Naive thymus-derived CD4-positive, alpha-beta T cell (primary cell): ENCODE measurements at regions not wholly inside any gene's neighbourhood (a gene's known extent, or its start where the extent isn't known, plus 50 kb on each side); places are given as distances from the start of the nearest gene placed in this dataset.

Source experiments
- ATAC-seq: fragments of 150-1000 bp; cut with Tn5 transposase; 2 replicates; pipeline ENCODE4 v1.10.0; 2021; ENCODE audit warnings: mild to moderate bottlenecking, moderate library complexity
- CTCF ChIA-PET: fragments of 350-600 bp; sonication (Branson Sonifier 250); formaldehyde crosslinking; loops from one replicate; lab custom pipeline; 2021; ENCODE audit warnings: antibody characterized with exemption; lab: Charles Lee
- POLR2A ChIA-PET: fragments of 350-600 bp; sonication (Branson Sonifier 250); formaldehyde crosslinking; loops from one replicate; lab custom pipeline; 2021; ENCODE audit warnings: antibody characterized with exemption, inconsistent platforms; lab: Charles Lee
- DNase-seq, 9 donors: peaks; one replicate each; pipeline versions ENCODE4 v3.0.0 to v3.0.0-alpha.2; 2020 to 2022; ENCODE audit warnings: mixed read lengths in 1 of 9
- H3K27ac ChIP-seq: one replicate; pipeline ENCODE4 v1.7.0; 2013; ENCODE audit warnings: mild to moderate bottlenecking, low read depth, low read length, moderate library complexity
- H3K27me3 ChIP-seq, 2 donors: one replicate each; pipeline ENCODE4 v1.7.0; 2013; ENCODE audit warnings: low read length in 2 of 2, mild to moderate bottlenecking in 2 of 2, moderate library complexity in 2 of 2; ENCODE audit not compliant: control insufficient read depth in 2 of 2, insufficient read depth in 2 of 2
- H3K36me3 ChIP-seq, 3 experiments: 1 replicate in 2 of 3; 2 replicates in 1 of 3; pipeline ENCODE4 v1.7.0; 2013; ENCODE audit warnings: low read length in 3 of 3, mild to moderate bottlenecking in 3 of 3, moderate library complexity in 1 of 3; ENCODE audit not compliant: insufficient read depth in 3 of 3, control insufficient read depth in 2 of 3
- H3K4me1 ChIP-seq, 2 donors: one replicate each; pipeline ENCODE4 v1.7.0; 2013; ENCODE audit warnings: low read length in 2 of 2, mild to moderate bottlenecking in 2 of 2, moderate library complexity in 1 of 2; ENCODE audit not compliant: control insufficient read depth in 2 of 2, insufficient read depth in 2 of 2
- H3K4me3 ChIP-seq: 2 replicates; pipeline ENCODE4 v1.7.0; 2013; ENCODE audit warnings: mild to moderate bottlenecking, low read length
- H3K9me3 ChIP-seq, 3 experiments: 1 replicate in 2 of 3; 2 replicates in 1 of 3; pipeline ENCODE4 v1.7.0; 2013; ENCODE audit warnings: low read length in 3 of 3; ENCODE audit not compliant: control insufficient read depth in 2 of 3
- H3K27ac Mint-ChIP-seq, 9 donors: one replicate each; pipeline ENCODE4 v1.8.0; 2020 to 2022; ENCODE audit warnings: mixed read lengths in 9 of 9, mild to moderate bottlenecking in 8 of 9, moderate library complexity in 5 of 9, inconsistent platforms in 2 of 9
- H3K27me3 Mint-ChIP-seq, 5 donors: one replicate each; pipeline ENCODE4 v1.8.0; 2021 to 2022; ENCODE audit warnings: mixed read lengths in 5 of 5, mild to moderate bottlenecking in 1 of 5
- H3K36me3 Mint-ChIP-seq, 5 donors: one replicate each; pipeline ENCODE4 v1.8.0; 2020 to 2022; ENCODE audit warnings: mixed read lengths in 5 of 5, mild to moderate bottlenecking in 3 of 5, inconsistent platforms in 1 of 5
- H3K4me1 Mint-ChIP-seq, 7 donors: one replicate each; pipeline ENCODE4 v1.8.0; 2020 to 2022; ENCODE audit warnings: mixed read lengths in 7 of 7, mild to moderate bottlenecking in 3 of 7, inconsistent platforms in 1 of 7
- H3K4me3 Mint-ChIP-seq, 10 donors: one replicate each; pipeline ENCODE4 v1.8.0; 2020 to 2022; ENCODE audit warnings: mild to moderate bottlenecking in 10 of 10, mixed read lengths in 10 of 10, moderate library complexity in 6 of 10, inconsistent platforms in 2 of 10
- H3K9me3 Mint-ChIP-seq, 11 donors: one replicate each; pipeline ENCODE4 v1.8.0; 2020 to 2022; ENCODE audit warnings: mixed read lengths in 11 of 11, mild to moderate bottlenecking in 4 of 11, inconsistent platforms in 1 of 11, moderate library complexity in 1 of 11
- intact Hi-C, 2 donors: fragments of 100-400 bp; cut with micrococcal nuclease; formaldehyde crosslinking; loops; one replicate each; pipeline ENCODE4 v1.15.1; 2023

DNA sequence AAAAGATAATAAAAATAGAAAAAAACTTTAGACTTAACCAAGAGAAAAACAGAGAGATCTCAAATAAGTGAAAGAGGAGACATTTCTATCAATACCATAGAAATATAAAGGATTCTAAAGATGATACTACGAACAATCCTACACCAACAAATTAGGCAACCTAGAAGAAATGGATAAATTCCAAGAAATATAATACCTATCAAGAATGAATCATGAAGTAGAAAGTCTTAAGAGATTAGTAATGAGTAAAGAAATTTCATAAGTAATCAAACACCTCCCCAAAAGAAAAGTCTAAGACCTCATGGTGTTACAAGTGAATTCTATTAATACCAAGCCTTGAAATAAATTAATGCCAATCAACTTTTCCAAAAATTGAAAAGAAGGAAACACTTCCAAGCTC, 1584.5 kb upstream of the MIR17HG start:
- Histone ChIP-seq H3K27me3 (no peaks in the 10 kb centered on the region), H3K27ac (no peak overlapping the region), H3K36me3 (no peaks in the 10 kb centered on the region), H3K9me3 (no peaks in the 10 kb centered on the region), H3K4me1 (no peaks in the 10 kb centered on the region), H3K4me3 (no peak overlapping the region)
- CTCF ChIA-PET = no interaction called here
- POLR2A ChIA-PET = no interaction called here
- no peaks in the 10 kb centered on the region for H3K27me3 Mint-ChIP-seq
- H3K4me3 Mint-ChIP-seq = no peak overlapping the region
- no peaks in the 10 kb centered on the region for H3K4me1 Mint-ChIP-seq
- DNase-seq = no peak
- H3K36me3 Mint-ChIP-seq = no peaks in the 10 kb centered on the region
- intact Hi-C loops = no loop called here
- H3K27ac Mint-ChIP-seq = no peak overlapping the region
- peaks cover 0 to 10% (median 3%) of the 10 kb centered on the region in 11 donors for H3K9me3 Mint-ChIP-seq
- ATAC-seq = no peak

DNA sequence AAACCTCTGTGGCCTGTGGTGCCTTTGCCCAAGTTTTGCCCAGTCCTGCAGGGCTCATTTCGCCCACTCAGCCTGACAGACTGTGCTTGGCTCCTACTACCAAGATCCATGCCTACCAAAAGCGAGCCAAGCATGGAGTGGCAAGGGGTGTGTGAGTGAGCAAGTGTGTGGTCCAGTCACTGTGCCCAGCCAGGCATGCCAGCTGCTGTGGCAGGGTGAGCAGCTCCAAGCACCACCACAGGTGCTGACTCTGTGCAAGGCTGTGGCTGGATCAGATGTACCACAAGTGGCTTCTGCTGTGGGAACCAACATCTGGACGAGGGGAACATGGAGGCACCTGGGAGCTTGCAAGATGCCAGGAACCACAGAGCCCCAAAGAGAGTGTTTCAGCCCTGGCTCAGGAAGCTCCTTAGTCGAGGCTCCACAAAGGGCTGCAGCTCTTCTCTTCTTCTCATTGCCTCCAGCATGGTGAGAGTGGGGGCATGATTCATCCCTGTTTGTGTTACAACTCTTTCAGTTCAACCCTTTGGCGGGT, 1564.2 kb upstream of the MIR17HG start:
- DNase-seq (no peak), ATAC-seq (no peak)
- Mint-ChIP-seq H3K27ac (no peak overlapping the region), H3K9me3 (peaks cover 0 to 9% (median 4%) of the 10 kb centered on the region in 11 donors), H3K27me3 (no peaks in the 10 kb centered on the region), H3K4me1 (peaks cover 0 to 1% (median 0%) of the 10 kb centered on the region in 7 donors), H3K4me3 (no peak overlapping the region), H3K36me3 (no peaks in the 10 kb centered on the region)
- Histone ChIP-seq H3K9me3 (peaks cover 0 to 4% (median 0%) of the 10 kb centered on the region in 3 experiments), H3K4me1 (no peaks in the 10 kb centered on the region), H3K27ac (no peak overlapping the region), H3K4me3 (no peak overlapping the region), H3K27me3 (no peaks in the 10 kb centered on the region), H3K36me3 (no peaks in the 10 kb centered on the region)
- intact Hi-C loops = no loop called here
- POLR2A ChIA-PET = interaction anchor here (0.5 kb wide), 1 partner anchor 550 kb away, joined by 3 read pairs; no protein-coding TSS in a partner anchor
- CTCF ChIA-PET = no interaction called here

DNA sequence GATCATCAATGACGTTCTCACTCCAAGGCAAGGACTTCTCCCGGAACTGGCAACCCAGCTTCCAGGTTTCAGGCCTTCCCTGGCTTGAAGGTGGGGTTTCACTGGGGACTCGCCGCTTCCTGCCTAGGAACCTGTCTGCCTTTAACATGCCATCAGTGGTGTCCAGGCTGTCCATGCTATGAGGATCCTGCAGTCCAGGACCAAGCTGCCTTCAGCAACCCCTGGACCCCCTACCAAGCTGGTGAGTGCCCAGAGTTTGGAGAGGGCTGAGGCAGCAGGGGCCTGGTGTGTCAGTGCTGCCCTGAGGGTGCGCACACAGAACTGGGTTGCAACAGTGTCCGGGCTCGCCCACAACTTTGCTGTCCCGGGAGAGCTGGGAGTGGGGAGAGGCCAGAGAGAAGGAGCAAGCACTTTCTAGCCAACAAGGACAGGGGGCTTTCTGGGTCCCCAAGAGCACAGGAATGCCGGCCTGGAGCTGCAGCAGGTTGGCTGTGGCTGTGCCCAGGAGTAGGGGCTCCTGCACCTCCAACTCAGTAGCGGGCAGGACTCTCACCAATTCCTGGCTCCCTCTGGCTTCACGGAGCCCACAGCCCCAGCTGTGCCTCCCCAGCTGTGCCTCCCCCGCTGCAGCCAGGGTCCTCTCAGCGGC, 1563.2 kb upstream of the MIR17HG start:
- peaks cover 0 to 4% (median 0%) of the 10 kb centered on the region in 3 experiments for H3K9me3 ChIP-seq
- H3K27me3 Mint-ChIP-seq = no peaks in the 10 kb centered on the region
- no peak overlapping the region for H3K27ac Mint-ChIP-seq
- POLR2A ChIA-PET = no interaction called here
- H3K4me1 Mint-ChIP-seq = peaks cover 0 to 1% (median 0%) of the 10 kb centered on the region in 7 donors
- DNase-seq = no peak
- intact Hi-C loops = no loop called here
- CTCF ChIA-PET = interaction anchor here (0.6 kb wide), 1 partner anchor 101 kb away, joined by 3 read pairs; no protein-coding TSS in a partner anchor
- H3K27ac ChIP-seq = no peak overlapping the region
- no peaks in the 10 kb centered on the region for H3K4me1 ChIP-seq
- H3K36me3 ChIP-seq = no peaks in the 10 kb centered on the region
- H3K36me3 Mint-ChIP-seq = no peaks in the 10 kb centered on the region
- no peak overlapping the region for H3K4me3 ChIP-seq
- no peak for ATAC-seq
- H3K4me3 Mint-ChIP-seq = no peak overlapping the region
- H3K27me3 ChIP-seq = no peaks in the 10 kb centered on the region
- H3K9me3 Mint-ChIP-seq = peaks cover 0 to 12% (median 7%) of the 10 kb centered on the region in 11 donors

DNA sequence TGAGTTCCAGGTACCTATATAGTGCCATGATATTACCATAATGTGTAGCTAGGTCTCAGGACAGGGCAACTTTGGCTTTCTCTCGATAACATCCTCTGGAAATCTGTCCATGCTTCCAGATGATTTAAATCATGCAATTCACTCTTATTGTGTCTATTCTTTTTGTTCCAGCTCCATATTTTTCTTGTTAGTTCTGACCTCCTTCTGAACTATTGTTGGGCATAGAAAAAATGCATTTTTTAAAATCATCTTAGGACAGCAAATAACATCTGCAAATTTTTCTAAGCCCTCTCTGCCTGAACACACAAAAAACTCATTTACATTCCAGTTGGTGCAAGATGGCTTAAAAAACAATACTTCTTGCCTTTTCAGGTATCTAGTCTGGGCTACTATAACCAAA, 1561.0 kb upstream of the MIR17HG start:
- Mint-ChIP-seq H3K27ac (no peak overlapping the region), H3K36me3 (no peaks in the 10 kb centered on the region), H3K9me3 (peaks cover 0 to 9% (median 6%) of the 10 kb centered on the region in 11 donors), H3K4me1 (no peaks in the 10 kb centered on the region), H3K4me3 (no peak overlapping the region), H3K27me3 (no peaks in the 10 kb centered on the region)
- Histone ChIP-seq H3K36me3 (no peaks in the 10 kb centered on the region), H3K4me1 (no peaks in the 10 kb centered on the region), H3K27ac (no peak overlapping the region), H3K27me3 (no peaks in the 10 kb centered on the region), H3K4me3 (no peak overlapping the region), H3K9me3 (peaks cover 0 to 4% (median 0%) of the 10 kb centered on the region in 3 experiments)
- POLR2A ChIA-PET = no interaction called here
- CTCF ChIA-PET = interaction anchor here (0.7 kb wide), 1 partner anchor 9 kb away, joined by 3 read pairs; no protein-coding TSS in a partner anchor
- ATAC-seq (no peak), DNase-seq (no peak)
- intact Hi-C loops = no loop called here

DNA sequence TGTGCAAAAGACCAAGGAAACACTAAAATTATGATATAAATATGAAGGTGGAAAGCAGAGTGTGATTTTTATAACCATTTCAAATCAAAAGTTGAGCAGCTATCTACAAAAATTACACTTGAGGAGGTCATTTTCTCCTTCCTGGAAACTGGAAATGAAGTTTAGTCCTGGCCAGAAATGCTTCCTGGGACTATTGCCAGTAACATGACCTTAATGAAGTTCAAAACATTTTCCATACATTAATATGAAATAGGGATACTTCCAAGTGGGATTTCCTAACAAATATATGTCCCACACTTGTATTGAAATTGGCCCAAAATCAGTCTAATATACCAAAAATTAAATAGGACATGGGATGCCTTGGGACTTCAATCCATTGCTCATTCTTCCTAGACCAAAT, 1556.8 kb upstream of the MIR17HG start:
- POLR2A ChIA-PET = no interaction called here
- Histone ChIP-seq H3K4me1 (no peaks in the 10 kb centered on the region), H3K27me3 (no peaks in the 10 kb centered on the region), H3K4me3 (no peak overlapping the region), H3K36me3 (no peaks in the 10 kb centered on the region), H3K9me3 (no peaks in the 10 kb centered on the region), H3K27ac (no peak overlapping the region)
- H3K4me3 Mint-ChIP-seq = no peak overlapping the region
- intact Hi-C loops = no loop called here
- DNase-seq = no peak
- CTCF ChIA-PET = no interaction called here
- no peaks in the 10 kb centered on the region for H3K4me1 Mint-ChIP-seq
- H3K27ac Mint-ChIP-seq = no peak overlapping the region
- no peaks in the 10 kb centered on the region for H3K27me3 Mint-ChIP-seq
- ATAC-seq = no peak
- H3K9me3 Mint-ChIP-seq = peaks cover 0 to 20% (median 7%) of the 10 kb centered on the region in 11 donors
- no peaks in the 10 kb centered on the region for H3K36me3 Mint-ChIP-seq

DNA sequence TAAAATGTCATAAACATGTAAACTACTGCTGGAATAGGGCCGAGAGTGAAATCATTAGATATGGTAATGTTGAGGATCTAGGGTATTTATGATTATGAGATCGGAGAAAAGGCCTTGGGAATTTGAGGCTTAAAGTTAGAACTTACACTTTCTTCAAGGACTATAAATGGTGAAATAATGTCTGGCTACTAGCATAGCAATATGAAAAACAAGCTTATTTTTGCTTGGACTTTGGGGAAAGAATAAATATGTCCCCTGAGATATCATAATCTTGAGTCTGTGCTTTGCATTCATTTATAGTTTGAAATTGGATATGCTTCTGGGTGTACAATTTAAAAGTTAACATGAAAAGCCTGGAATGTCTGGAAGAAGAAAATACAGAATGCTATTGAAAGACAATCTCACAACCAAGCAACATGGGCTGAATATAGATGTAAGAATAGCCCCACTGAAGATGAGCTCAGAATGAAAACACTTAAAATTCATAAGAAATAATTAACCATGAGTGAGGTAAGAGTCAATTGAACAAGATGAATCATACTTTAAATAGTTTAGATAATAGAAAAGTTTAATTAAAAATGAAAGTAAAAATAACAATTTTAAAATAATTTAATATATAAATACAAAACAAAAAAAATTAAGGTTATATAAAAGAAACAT, 1555.4 kb upstream of the MIR17HG start:
- Mint-ChIP-seq H3K4me3 (no peak overlapping the region), H3K27me3 (no peaks in the 10 kb centered on the region), H3K27ac (no peak overlapping the region), H3K4me1 (no peaks in the 10 kb centered on the region), H3K36me3 (no peaks in the 10 kb centered on the region), H3K9me3 (peaks cover 0 to 20% (median 9%) of the 10 kb centered on the region in 11 donors)
- Histone ChIP-seq H3K4me1 (no peaks in the 10 kb centered on the region), H3K27ac (no peak overlapping the region), H3K9me3 (no peaks in the 10 kb centered on the region), H3K4me3 (no peak overlapping the region), H3K27me3 (no peaks in the 10 kb centered on the region), H3K36me3 (no peaks in the 10 kb centered on the region)
- CTCF ChIA-PET = no interaction called here
- POLR2A ChIA-PET = no interaction called here
- DNase-seq = no peak
- intact Hi-C loops = no loop called here
- no peak for ATAC-seq
